Effector memory CD4-positive, alpha-beta T cell (primary cell): ENCODE measurements at regions not wholly inside any gene's neighbourhood (a gene's known extent, or its start where the extent isn't known, plus 50 kb on each side); places are given as distances from the start of the nearest gene placed in this dataset.
A peak's percentile ranks its signal among the peaks of the same experiment; 100 is the strongest.

ENCODE experiments used
- DNase-seq, 3 donors: peaks; one replicate each; pipeline ENCODE4 v3.0.0-alpha.2; 2020
- H3K27ac ChIP-seq: 2 replicates; pipeline ENCODE4 v1.7.0; 2013; ENCODE audit warnings: mild to moderate bottlenecking, low read length, moderate library complexity; ENCODE audit not compliant: insufficient read depth, poor library complexity, severe bottlenecking
- H3K27me3 ChIP-seq: replicated peaks from 2 replicates; pipeline ENCODE4 v1.7.0; 2013; ENCODE audit warnings: mild to moderate bottlenecking, low read length; ENCODE audit not compliant: insufficient read depth, control insufficient read depth, poor library complexity, severe bottlenecking
- H3K36me3 ChIP-seq: 2 replicates; pipeline ENCODE4 v1.7.0; 2013; ENCODE audit warnings: mild to moderate bottlenecking, low read length, moderate library complexity; ENCODE audit not compliant: control insufficient read depth, insufficient read depth
- H3K4me1 ChIP-seq: 2 replicates; pipeline ENCODE4 v1.7.0; 2013; ENCODE audit warnings: low read length, mild to moderate bottlenecking; ENCODE audit not compliant: control insufficient read depth, insufficient read depth, poor library complexity, severe bottlenecking
- H3K4me3 ChIP-seq: 2 replicates; pipeline ENCODE4 v1.7.0; 2013; ENCODE audit warnings: low read length, low read depth, mild to moderate bottlenecking; ENCODE audit not compliant: insufficient read depth, poor library complexity, severe bottlenecking
- H3K9me3 ChIP-seq: 2 replicates; pipeline ENCODE4 v1.7.0; 2013; ENCODE audit warnings: mild to moderate bottlenecking, low read length, moderate library complexity; ENCODE audit not compliant: control insufficient read depth

DNA sequence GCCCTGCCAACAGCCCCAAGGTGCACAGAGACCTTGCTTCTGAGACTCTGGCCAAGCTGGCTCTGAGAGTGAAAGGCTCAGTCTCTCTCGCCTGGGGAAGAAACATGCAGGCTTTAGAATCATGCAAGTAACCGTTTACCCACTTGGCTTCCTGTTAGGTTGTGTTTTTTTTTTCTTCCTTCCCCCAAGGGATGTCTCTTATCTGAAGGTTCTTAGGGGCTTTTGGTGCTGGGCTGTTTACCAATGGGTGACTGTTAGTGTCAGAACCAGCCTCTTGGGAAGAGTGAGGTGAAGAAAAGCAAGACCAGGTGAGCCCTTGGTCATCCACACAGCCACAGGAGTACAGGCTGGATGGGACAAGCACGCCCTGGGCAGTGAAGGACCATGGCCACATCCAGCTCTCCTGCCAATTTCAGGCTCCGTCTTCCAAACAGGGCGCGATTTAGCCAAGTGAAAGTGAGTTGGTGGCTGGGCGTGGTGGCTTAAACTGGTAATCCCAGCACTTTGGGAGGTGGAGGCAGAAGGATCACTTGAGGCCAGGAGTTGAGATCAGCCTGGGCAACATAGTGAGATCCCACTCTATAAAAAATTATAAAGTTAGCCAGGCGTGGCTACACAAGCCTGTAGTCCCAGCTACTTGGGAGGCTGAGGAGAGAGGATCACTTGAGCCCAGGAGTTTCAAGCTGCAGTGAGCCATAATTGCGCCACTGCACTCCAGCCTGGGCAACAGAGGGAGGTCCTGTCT, 76.3 kb upstream of the CUX1 start:
- Histone ChIP-seq H3K27ac (no peak overlapping the region), H3K4me3 (no peak overlapping the region), H3K27me3 (no peaks in the 10 kb centered on the region), H3K36me3 (no peaks in the 10 kb centered on the region), H3K4me1 (peaks cover 5% of the 10 kb centered on the region), H3K9me3 (no peaks in the 10 kb centered on the region)
- DNase-seq: no peak

DNA sequence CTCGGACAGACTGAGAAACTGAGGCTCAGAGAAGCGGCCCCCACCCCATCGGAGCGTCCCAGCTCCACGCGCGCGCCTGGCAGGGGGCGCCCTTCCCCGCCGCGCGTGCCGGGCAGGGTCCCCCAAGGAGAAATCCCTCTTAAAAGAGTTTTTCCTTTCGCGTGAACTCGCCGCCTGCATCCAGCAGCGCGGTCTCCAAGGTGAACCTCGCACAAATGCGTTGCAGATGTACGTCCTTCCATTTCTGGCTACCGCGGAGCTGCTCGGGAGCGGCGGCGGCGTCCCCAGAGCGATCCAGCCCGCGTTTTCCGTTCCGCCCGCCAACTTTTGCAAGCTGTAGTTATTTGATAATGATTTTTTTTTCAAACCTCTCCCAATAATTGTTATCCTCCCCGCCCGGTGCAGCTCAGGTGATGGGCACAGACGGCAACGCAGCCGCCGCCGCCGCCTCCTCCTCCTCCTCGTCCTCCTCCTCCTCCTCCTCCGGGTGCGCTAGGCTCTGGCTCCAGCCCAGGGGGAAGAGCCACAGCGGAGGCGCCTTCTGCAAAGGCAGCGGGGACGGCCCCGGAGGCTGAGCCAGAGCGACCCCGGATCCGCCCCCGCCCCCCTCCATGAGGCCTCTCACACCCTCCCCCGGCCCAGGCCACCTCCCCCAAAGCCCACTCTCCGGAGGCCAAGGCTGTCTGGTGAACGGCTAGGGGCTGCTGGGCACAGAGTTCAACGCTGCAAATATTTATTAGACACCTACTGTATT, 74.0 kb upstream of the CUX1 start:
- H3K9me3 ChIP-seq: no peaks in the 10 kb centered on the region
- peak overlapping the region; percentile 72 for H3K4me3 ChIP-seq
- no peaks in the 10 kb centered on the region for H3K36me3 ChIP-seq
- H3K4me1 ChIP-seq: peaks cover 5% of the 10 kb centered on the region
- H3K27ac ChIP-seq: no peak overlapping the region
- DNase-seq: peak; percentile 17 to 52 (median 46)
- no peaks in the 10 kb centered on the region for H3K27me3 ChIP-seq

DNA sequence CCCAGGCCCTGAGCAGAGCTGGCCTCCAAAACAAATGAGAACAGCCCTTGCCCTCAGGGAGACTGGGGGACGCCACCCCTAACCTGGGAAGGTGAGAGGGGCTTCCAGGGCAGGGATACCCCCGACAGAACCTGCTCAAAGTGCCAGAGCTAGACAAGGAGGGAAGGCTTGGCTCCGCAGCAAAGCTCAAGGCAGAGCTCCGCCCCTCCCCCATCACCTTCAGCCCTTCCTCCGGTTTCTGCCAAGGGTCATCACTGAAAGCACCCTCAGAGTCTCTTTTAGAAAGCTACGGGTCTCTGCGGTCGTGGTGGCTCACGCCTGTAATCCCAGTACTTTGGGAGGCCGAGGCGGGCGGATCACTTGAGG, 73.4 kb upstream of the CUX1 start:
- H3K4me1 ChIP-seq: peaks cover 5% of the 10 kb centered on the region
- no peak for DNase-seq
- H3K4me3 ChIP-seq: peak overlapping the region; percentile 72
- no peaks in the 10 kb centered on the region for H3K36me3 ChIP-seq
- no peaks in the 10 kb centered on the region for H3K27me3 ChIP-seq
- no peak overlapping the region for H3K27ac ChIP-seq
- no peaks in the 10 kb centered on the region for H3K9me3 ChIP-seq

DNA sequence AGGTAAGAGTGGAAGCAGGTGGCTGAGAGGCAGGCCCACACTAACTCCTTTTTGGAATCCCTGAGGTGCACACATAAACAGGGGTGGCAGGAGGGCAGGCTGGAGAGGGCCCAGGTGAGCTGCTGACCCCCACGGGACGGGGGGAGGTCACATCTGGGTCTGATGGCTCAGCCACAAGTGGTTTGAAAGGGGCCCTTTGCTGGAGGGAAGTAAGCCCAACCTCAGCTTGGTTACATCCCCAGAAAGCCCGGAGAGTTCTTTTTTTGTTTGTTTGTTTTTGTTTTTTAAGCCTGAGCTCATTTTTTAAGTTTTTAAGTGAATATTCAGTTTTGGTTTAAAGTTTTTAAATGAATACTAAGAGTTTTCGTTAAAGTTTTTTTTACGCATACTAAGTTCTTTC, 72.8 kb upstream of the CUX1 start:
- no peaks in the 10 kb centered on the region for H3K27me3 ChIP-seq
- no peaks in the 10 kb centered on the region for H3K9me3 ChIP-seq
- H3K4me1 ChIP-seq: peaks cover 5% of the 10 kb centered on the region

DNA sequence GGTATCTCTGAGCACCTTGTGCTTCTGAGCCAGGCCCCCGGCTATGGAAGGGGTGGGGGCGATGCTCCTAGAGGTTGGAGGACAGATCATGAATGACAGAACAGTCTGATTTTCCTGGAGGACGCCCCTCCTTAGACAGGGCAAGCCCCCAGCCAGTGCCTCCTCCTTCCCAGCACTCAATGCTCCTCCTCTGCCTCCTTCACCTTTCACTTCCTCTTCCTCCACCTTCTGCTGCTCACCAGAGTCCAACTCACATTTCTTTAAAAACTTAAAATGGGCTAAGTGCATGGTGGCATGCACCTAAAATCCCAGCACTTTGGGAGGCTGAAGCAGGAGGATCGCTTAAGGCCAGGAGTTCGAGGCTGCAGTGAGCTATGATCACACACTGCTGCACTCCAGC, 71.1 kb upstream of the CUX1 start:
- peaks cover 5% of the 10 kb centered on the region for H3K4me1 ChIP-seq
- H3K9me3 ChIP-seq: no peaks in the 10 kb centered on the region
- H3K27me3 ChIP-seq: no peaks in the 10 kb centered on the region
- no peaks in the 10 kb centered on the region for H3K36me3 ChIP-seq
- no peak for DNase-seq
- H3K27ac ChIP-seq: no peak overlapping the region
- no peak overlapping the region for H3K4me3 ChIP-seq

More for the DNA sequence above, 72.8 kb upstream of the CUX1 start:
- DNase-seq: no peak
- H3K27ac ChIP-seq: no peak overlapping the region
- H3K36me3 ChIP-seq: no peaks in the 10 kb centered on the region
- H3K4me3 ChIP-seq: no peak overlapping the region

DNA sequence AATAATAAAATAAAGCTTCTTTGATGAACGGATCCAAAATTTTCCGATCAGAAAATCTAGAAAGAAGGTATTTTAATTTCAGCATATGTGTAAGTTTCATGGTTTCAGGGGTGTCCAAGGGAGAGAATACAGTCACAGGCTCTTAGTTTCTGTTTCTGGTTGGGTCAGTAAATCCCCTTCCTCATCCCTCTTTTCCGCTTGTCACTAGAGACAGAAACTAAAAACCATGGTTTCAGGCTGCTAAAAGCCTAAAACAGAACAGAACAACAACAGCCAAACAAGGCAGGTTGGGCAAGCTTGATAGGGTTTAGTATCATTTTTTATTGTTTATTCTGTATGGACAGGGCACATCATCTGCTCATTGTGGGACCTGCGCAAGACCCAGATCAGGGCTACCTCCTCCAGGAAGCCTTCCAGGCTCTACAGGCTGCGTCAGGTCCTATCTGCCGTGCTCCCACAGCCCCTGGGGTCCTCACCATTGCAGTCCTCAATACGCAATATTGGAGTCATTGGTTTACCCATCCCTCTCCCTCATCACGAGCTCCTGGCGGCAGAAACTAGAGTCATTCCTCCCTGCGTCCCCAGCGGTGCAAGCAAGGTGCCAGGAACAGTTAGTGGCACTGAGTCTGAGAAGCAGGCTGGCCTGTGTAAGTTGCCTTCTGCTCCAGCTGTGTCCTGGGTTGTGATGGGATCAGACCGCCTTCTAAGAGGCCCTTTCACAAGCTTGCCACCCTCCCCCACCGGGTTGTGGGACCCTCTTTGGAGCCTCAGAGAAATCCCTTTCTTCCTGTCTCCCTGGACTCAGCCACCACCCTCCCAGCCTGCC, 70.2 kb upstream of the CUX1 start:
- H3K36me3 ChIP-seq: no peaks in the 10 kb centered on the region
- H3K4me1 ChIP-seq: peaks cover 5% of the 10 kb centered on the region

DNA sequence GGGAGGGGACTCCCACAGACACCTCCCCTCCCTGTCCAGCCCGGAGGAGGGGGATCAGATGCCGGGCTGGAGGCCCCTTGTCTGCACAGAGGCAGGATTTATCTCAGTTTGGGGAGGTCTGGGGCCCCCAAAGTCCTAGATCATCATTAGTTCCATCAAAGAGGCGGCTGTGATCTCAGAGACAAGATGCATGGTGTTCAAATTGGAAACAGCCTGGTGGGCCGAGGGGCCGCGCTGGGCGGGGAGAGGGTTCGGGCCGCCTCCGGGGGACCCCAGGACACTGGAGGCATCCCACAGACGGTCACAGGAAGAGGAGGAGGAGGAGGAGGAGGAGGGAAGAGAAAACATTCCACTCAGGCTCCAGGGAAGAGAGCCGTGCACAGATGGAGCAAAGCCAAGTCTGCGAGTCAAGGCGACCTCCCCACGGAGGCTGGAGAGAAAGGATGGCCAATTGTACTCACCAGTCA, 69.5 kb upstream of the CUX1 start:
- H3K4me3 ChIP-seq: no peak overlapping the region
- H3K4me1 ChIP-seq: peaks cover 5% of the 10 kb centered on the region
- H3K36me3 ChIP-seq: no peaks in the 10 kb centered on the region
- H3K9me3 ChIP-seq: no peaks in the 10 kb centered on the region
- H3K27me3 ChIP-seq: no peaks in the 10 kb centered on the region
- no peak overlapping the region for H3K27ac ChIP-seq
- no peak for DNase-seq

More for the DNA sequence above, 70.2 kb upstream of the CUX1 start:
- Histone ChIP-seq H3K4me3 (no peak overlapping the region), H3K27me3 (no peaks in the 10 kb centered on the region), H3K27ac (no peak overlapping the region), H3K9me3 (no peaks in the 10 kb centered on the region)
- no peak for DNase-seq

DNA sequence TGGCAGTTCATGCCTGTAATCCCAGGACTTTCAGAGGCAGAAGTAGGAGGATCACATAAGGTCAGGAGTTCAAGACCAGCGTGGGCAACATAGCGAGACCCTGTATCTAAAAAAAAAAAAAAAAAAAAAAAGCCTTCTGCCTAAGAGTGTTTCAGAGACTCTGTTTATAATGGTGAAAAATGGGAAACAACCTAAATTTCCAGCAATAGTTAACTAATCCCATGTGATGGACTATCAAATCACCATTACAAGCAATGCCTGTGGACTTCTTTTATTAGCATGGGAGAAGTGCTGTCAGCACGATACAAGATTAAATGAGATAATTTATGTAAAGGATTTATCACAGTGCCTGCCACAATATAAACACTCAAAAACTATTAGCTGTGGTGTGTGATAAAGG, 67.5 kb upstream of the CUX1 start:
- H3K27ac ChIP-seq: no peak overlapping the region
- no peaks in the 10 kb centered on the region for H3K4me1 ChIP-seq
- H3K4me3 ChIP-seq: no peak overlapping the region
- H3K9me3 ChIP-seq: no peaks in the 10 kb centered on the region
- no peaks in the 10 kb centered on the region for H3K27me3 ChIP-seq
- no peaks in the 10 kb centered on the region for H3K36me3 ChIP-seq
- DNase-seq: no peak

DNA sequence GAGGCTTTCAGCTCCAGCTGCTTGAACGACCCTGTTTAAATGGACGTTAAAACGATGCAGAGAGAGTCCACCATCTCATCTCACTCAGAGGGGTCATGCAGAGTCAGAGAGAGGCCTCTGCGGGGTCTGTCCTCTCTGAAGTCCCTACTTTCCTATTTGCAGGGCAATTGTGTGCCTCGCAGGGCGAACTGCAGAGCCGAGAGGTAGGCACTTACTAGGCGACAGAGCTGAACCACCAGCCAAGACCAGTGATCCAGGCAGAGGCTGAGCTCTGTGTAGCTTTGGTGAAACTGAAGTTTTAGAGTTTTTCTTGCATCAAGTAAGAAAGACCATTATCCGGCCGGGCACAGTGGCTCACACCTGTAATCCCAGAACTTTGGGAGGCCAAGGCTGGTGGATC, 64.1 kb upstream of the CUX1 start:
- Histone ChIP-seq H3K4me1 (no peaks in the 10 kb centered on the region), H3K9me3 (no peaks in the 10 kb centered on the region), H3K27ac (no peak overlapping the region), H3K4me3 (no peak overlapping the region), H3K36me3 (no peaks in the 10 kb centered on the region), H3K27me3 (no peaks in the 10 kb centered on the region)
- DNase-seq: no peak
